GM23338 (cell line): ENCODE measurements at regions not wholly inside any gene's neighbourhood (a gene's known extent, or its start where the extent isn't known, plus 50 kb on each side); places are given as distances from the start of the nearest gene placed in this dataset.

ENCODE experiments used
- ATAC-seq: fragments of 200-7000 bp; cut with Tn5 transposase; 3 replicates; pipeline ENCODE4 v1.9.1; 2020
- DNase-seq: peaks from one replicate; pipeline ENCODE4 v3.0.0-alpha.2; 2015; ENCODE audit warnings: low spot score
- H2AFZ ChIP-seq: fragments of 200-600 bp; sonication (generic); 2 replicates; pipeline ENCODE4 v1.8.0; 2016; ENCODE audit warnings: antibody characterized with exemption, mild to moderate bottlenecking, moderate library complexity
- H3F3A ChIP-seq: fragments of 200-600 bp; sonication (generic); replicated peaks from 2 replicates; pipeline ENCODE4 v1.8.0; 2017; ENCODE audit warnings: antibody characterized with exemption, mixed run types, low read depth
- H3K27ac ChIP-seq: fragments of 200-600 bp; sonication (generic); 2 replicates; pipeline ENCODE4 v1.6.1; 2016; ENCODE audit warnings: low read depth
- H3K27me3 ChIP-seq: fragments of 200-600 bp; sonication (generic); 2 replicates; pipeline ENCODE4 v1.8.0; 2016; ENCODE audit warnings: mild to moderate bottlenecking, mixed run types, moderate library complexity; ENCODE audit not compliant: insufficient read depth
- H3K36me3 ChIP-seq: fragments of 200-600 bp; sonication (generic); 2 replicates; pipeline ENCODE4 v1.8.0; 2016; ENCODE audit warnings: mild to moderate bottlenecking; ENCODE audit not compliant: insufficient read depth
- H3K4me1 ChIP-seq: fragments of 200-600 bp; sonication (generic); 2 replicates; pipeline ENCODE4 v1.8.0; 2016; ENCODE audit warnings: mild to moderate bottlenecking, moderate library complexity; ENCODE audit not compliant: insufficient read depth
- H3K4me2 ChIP-seq: fragments of 200-600 bp; sonication (generic); 2 replicates; pipeline ENCODE4 v1.7.1; 2017; ENCODE audit warnings: mixed run types
- H3K4me3 ChIP-seq: fragments of 200-600 bp; sonication (generic); 2 replicates; pipeline ENCODE4 v1.6.1; 2016; ENCODE audit warnings: mixed run types
- H3K79me2 ChIP-seq: fragments of 200-600 bp; sonication (generic); replicated peaks from 2 replicates; pipeline ENCODE4 v1.8.0; 2017; ENCODE audit warnings: mild to moderate bottlenecking; ENCODE audit not compliant: insufficient read depth
- H3K9me2 ChIP-seq: fragments of 200-600 bp; sonication (generic); 2 replicates; pipeline ENCODE4 v1.8.0; 2017; ENCODE audit not compliant: insufficient read depth
- H4K20me1 ChIP-seq: fragments of 200-600 bp; sonication (generic); replicated peaks from 2 replicates; pipeline ENCODE4 v1.8.0; 2017; ENCODE audit warnings: mild to moderate bottlenecking; ENCODE audit not compliant: insufficient read depth
- H3K27ac Mint-ChIP-seq: 2 replicates; pipeline ENCODE4 v1.8.0; 2020; ENCODE audit warnings: inconsistent platforms, mild to moderate bottlenecking, moderate library complexity, mixed read lengths
- H3K27me3 Mint-ChIP-seq: 3 replicates; pipeline ENCODE4 v1.8.0; 2022; ENCODE audit warnings: low read depth, mild to moderate bottlenecking, moderate library complexity, mixed read lengths, inconsistent platforms; ENCODE audit not compliant: insufficient read depth, poor library complexity
- H3K36me3 Mint-ChIP-seq: 3 replicates; pipeline ENCODE4 v1.8.0; 2021; ENCODE audit warnings: low read depth, mild to moderate bottlenecking, inconsistent platforms, moderate library complexity, mixed read lengths
- H3K4me1 Mint-ChIP-seq: 3 replicates; pipeline ENCODE4 v1.8.0; 2020; ENCODE audit warnings: mild to moderate bottlenecking, inconsistent platforms, mixed read lengths
- H3K4me3 Mint-ChIP-seq: 3 replicates; pipeline ENCODE4 v1.8.0; 2021; ENCODE audit warnings: moderate library complexity, mild to moderate bottlenecking, inconsistent platforms, mixed read lengths
- H3K9me3 Mint-ChIP-seq: 3 replicates; pipeline ENCODE4 v1.8.0; 2020; ENCODE audit warnings: moderate library complexity, mild to moderate bottlenecking, inconsistent platforms, mixed read lengths
- CREB1 ChIP-seq: fragments of 250-450 bp; sonication (Bioruptor Pico); IDR thresholded peaks from 2 replicates; pipeline ENCODE4 v1.5.0; 2020; ENCODE audit warnings: low read depth, mild to moderate bottlenecking, moderate library complexity
- EZH2 ChIP-seq: fragments of 200-600 bp; sonication (generic); IDR thresholded peaks from one replicate; pipeline ENCODE4 v1.8.0; 2017; ENCODE audit warnings: antibody characterized with exemption, mild to moderate bottlenecking, low read depth; ENCODE audit not compliant: unreplicated experiment
- EZH2phosphoT487 ChIP-seq: fragments of 200-600 bp; sonication (generic); IDR thresholded peaks from one replicate; pipeline ENCODE4 v1.8.1; 2018; ENCODE audit warnings: antibody characterized with exemption; ENCODE audit not compliant: unreplicated experiment
- NANOG ChIP-seq: IDR thresholded peaks from 2 replicates; pipeline ENCODE4 v1.6.1; 2016; ENCODE audit warnings: antibody characterized with exemption, borderline replicate concordance
- STAT1 ChIP-seq: IDR thresholded peaks from one replicate; pipeline ENCODE4 v1.6.1; 2016; ENCODE audit warnings: antibody characterized with exemption; ENCODE audit not compliant: unreplicated experiment
- ZNF114 ChIP-seq: fragments of 250-450 bp; sonication (Bioruptor Pico); IDR thresholded peaks from 2 replicates; pipeline ENCODE4 v1.5.0; 2020; ENCODE audit warnings: mild to moderate bottlenecking, moderate library complexity
- TF ChIP-seq, protein P1 (sequence below): IDR thresholded peaks from 2 replicates; pipeline ENCODE4 v1.6.1; 2016; ENCODE audit warnings: antibody characterized with exemption
- TF ChIP-seq, protein P2 (sequence below): fragments of 250-450 bp; sonication (Bioruptor Pico); IDR thresholded peaks from 2 replicates; pipeline ENCODE4 v1.5.0; 2020; ENCODE audit warnings: mild to moderate bottlenecking, moderate library complexity
- TF ChIP-seq, protein P3 (sequence below): IDR thresholded peaks from one replicate; pipeline ENCODE4 v1.6.1; 2018; ENCODE audit warnings: antibody characterized with exemption; ENCODE audit not compliant: unreplicated experiment

DNA sequence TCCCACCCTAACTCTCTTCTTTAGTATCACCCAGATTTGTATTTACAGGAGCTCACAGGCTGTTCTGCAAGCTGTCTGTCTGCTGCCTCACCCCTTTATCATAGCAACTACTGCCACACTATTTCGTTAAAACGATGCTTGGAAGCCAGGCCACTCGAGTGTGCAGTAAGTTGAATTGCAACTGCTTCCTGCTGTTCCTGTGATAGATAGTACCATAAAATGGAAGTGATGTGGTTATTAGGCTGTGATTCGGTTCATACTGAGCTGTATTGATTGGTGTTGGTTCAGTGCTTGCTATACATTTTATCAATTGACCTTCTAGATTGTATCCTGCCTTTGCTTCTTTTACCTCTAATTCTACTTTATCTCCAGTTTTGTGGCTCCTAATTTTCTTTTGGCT, 325.4 kb downstream of the RNF144B start:
- H3K27ac ChIP-seq, result no peak overlapping the region
- no peak overlapping the region for H3K4me3 Mint-ChIP-seq

DNA sequence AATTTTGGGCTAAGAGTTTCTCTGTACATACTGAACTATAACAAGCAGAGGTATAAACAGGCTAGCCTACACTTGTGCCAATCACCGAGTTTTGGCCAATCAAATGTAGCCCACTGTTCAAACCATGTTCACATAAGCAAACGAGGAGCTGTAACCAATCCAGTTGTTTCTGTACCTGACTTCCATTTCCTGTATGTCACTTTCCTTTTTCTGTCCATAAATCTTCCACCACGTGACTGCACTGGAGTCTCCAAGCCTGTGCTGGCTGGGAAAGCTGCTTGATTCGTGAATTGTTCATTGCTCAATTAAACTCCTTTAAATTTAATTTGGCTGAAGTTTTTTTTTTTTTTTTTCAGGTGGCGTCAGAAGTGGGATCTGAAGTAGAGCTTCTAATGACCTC, 332.9 kb downstream of the RNF144B start:
- no peaks in the 10 kb centered on the region; the same call in 2 of the 3 replicates for H3K36me3 Mint-ChIP-seq
- no peak for ATAC-seq
- Histone ChIP-seq H3K27me3 (no peaks in the 10 kb centered on the region), H3K27ac (no peak overlapping the region), H3K79me2 (no peaks in the 10 kb centered on the region), H3K4me3 (no peak overlapping the region), H4K20me1 (no peaks in the 10 kb centered on the region), H3F3A (no peaks in the 10 kb centered on the region), H2AFZ (peak overlapping the region; percentile 44), H3K4me2 (no peak overlapping the region), H3K4me1 (no peaks in the 10 kb centered on the region), H3K9me2 (no peaks in the 10 kb centered on the region; the same call in 1 of the 2 replicates), H3K36me3 (no peaks in the 10 kb centered on the region)
- H3K27me3 Mint-ChIP-seq, result no peaks in the 10 kb centered on the region
- no peak overlapping the region; the same call in 1 of the 2 replicates for H3K27ac Mint-ChIP-seq
- peaks cover 9% of the 10 kb centered on the region; the same call in 2 of the 3 replicates for H3K4me1 Mint-ChIP-seq
- H3K4me3 Mint-ChIP-seq, result no peak overlapping the region
- peaks cover 9% of the 10 kb centered on the region; the same call in 1 of the 3 replicates for H3K9me3 Mint-ChIP-seq
- DNase-seq, result no peak
- TF ChIP-seq CREB1 (CRISPR knock-in tag) (no peak), NANOG (no peak), EZH2 (no peak), STAT1 (no peak), ZNF114 (CRISPR knock-in tag) (no peak), EZH2phosphoT487 (no peak)
- TF ChIP-seq, protein P1, sequence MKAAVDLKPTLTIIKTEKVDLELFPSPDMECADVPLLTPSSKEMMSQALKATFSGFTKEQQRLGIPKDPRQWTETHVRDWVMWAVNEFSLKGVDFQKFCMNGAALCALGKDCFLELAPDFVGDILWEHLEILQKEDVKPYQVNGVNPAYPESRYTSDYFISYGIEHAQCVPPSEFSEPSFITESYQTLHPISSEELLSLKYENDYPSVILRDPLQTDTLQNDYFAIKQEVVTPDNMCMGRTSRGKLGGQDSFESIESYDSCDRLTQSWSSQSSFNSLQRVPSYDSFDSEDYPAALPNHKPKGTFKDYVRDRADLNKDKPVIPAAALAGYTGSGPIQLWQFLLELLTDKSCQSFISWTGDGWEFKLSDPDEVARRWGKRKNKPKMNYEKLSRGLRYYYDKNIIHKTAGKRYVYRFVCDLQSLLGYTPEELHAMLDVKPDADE, result no peak
- TF ChIP-seq, protein P2, sequence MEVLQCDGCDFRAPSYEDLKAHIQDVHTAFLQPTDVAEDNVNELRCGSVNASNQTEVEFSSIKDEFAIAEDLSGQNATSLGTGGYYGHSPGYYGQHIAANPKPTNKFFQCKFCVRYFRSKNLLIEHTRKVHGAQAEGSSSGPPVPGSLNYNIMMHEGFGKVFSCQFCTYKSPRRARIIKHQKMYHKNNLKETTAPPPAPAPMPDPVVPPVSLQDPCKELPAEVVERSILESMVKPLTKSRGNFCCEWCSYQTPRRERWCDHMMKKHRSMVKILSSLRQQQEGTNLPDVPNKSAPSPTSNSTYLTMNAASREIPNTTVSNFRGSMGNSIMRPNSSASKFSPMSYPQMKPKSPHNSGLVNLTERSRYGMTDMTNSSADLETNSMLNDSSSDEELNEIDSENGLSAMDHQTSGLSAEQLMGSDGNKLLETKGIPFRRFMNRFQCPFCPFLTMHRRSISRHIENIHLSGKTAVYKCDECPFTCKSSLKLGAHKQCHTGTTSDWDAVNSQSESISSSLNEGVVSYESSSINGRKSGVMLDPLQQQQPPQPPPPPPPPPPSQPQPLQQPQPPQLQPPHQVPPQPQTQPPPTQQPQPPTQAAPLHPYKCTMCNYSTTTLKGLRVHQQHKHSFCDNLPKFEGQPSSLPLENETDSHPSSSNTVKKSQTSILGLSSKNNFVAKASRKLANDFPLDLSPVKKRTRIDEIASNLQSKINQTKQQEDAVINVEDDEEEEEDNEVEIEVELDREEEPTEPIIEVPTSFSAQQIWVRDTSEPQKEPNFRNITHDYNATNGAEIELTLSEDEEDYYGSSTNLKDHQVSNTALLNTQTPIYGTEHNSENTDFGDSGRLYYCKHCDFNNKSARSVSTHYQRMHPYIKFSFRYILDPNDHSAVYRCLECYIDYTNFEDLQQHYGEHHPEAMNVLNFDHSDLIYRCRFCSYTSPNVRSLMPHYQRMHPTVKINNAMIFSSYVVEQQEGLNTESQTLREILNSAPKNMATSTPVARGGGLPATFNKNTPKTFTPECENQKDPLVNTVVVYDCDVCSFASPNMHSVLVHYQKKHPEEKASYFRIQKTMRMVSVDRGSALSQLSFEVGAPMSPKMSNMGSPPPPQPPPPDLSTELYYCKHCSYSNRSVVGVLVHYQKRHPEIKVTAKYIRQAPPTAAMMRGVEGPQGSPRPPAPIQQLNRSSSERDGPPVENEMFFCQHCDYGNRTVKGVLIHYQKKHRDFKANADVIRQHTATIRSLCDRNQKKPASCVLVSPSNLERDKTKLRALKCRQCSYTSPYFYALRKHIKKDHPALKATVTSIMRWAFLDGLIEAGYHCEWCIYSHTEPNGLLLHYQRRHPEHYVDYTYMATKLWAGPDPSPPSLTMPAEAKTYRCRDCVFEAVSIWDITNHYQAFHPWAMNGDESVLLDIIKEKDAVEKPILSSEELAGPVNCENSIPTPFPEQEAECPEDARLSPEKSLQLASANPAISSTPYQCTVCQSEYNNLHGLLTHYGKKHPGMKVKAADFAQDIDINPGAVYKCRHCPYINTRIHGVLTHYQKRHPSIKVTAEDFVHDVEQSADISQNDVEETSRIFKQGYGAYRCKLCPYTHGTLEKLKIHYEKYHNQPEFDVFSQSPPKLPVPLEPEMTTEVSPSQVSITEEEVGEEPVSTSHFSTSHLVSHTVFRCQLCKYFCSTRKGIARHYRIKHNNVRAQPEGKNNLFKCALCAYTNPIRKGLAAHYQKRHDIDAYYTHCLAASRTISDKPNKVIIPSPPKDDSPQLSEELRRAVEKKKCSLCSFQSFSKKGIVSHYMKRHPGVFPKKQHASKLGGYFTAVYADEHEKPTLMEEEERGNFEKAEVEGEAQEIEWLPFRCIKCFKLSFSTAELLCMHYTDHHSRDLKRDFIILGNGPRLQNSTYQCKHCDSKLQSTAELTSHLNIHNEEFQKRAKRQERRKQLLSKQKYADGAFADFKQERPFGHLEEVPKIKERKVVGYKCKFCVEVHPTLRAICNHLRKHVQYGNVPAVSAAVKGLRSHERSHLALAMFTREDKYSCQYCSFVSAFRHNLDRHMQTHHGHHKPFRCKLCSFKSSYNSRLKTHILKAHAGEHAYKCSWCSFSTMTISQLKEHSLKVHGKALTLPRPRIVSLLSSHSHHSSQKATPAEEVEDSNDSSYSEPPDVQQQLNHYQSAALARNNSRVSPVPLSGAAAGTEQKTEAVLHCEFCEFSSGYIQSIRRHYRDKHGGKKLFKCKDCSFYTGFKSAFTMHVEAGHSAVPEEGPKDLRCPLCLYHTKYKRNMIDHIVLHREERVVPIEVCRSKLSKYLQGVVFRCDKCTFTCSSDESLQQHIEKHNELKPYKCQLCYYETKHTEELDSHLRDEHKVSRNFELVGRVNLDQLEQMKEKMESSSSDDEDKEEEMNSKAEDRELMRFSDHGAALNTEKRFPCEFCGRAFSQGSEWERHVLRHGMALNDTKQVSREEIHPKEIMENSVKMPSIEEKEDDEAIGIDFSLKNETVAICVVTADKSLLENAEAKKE (CRISPR knock-in tag), result no peak
- TF ChIP-seq, protein P3, sequence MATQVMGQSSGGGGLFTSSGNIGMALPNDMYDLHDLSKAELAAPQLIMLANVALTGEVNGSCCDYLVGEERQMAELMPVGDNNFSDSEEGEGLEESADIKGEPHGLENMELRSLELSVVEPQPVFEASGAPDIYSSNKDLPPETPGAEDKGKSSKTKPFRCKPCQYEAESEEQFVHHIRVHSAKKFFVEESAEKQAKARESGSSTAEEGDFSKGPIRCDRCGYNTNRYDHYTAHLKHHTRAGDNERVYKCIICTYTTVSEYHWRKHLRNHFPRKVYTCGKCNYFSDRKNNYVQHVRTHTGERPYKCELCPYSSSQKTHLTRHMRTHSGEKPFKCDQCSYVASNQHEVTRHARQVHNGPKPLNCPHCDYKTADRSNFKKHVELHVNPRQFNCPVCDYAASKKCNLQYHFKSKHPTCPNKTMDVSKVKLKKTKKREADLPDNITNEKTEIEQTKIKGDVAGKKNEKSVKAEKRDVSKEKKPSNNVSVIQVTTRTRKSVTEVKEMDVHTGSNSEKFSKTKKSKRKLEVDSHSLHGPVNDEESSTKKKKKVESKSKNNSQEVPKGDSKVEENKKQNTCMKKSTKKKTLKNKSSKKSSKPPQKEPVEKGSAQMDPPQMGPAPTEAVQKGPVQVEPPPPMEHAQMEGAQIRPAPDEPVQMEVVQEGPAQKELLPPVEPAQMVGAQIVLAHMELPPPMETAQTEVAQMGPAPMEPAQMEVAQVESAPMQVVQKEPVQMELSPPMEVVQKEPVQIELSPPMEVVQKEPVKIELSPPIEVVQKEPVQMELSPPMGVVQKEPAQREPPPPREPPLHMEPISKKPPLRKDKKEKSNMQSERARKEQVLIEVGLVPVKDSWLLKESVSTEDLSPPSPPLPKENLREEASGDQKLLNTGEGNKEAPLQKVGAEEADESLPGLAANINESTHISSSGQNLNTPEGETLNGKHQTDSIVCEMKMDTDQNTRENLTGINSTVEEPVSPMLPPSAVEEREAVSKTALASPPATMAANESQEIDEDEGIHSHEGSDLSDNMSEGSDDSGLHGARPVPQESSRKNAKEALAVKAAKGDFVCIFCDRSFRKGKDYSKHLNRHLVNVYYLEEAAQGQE, result no peak

More for the DNA sequence above, 325.4 kb downstream of the RNF144B start:
- no peak for TF ChIP-seq ZNF114 (CRISPR knock-in tag)
- TF ChIP-seq, protein P1, result no peak
- H3K36me3 ChIP-seq, result no peaks in the 10 kb centered on the region
- no peak for ATAC-seq
- no peaks in the 10 kb centered on the region for H3F3A ChIP-seq
- Mint-ChIP-seq H3K36me3 (no peaks in the 10 kb centered on the region), H3K27me3 (no peaks in the 10 kb centered on the region), H3K9me3 (no peaks in the 10 kb centered on the region), H3K4me1 (no peaks in the 10 kb centered on the region), H3K27ac (no peak overlapping the region)
- H3K4me3 ChIP-seq, result no peak overlapping the region
- H3K4me1 ChIP-seq, result no peaks in the 10 kb centered on the region
- no peak for DNase-seq
- no peaks in the 10 kb centered on the region for H3K9me2 ChIP-seq
- no peaks in the 10 kb centered on the region for H3K79me2 ChIP-seq
- H4K20me1 ChIP-seq, result no peaks in the 10 kb centered on the region
- H3K4me2 ChIP-seq, result no peak overlapping the region
- no peaks in the 10 kb centered on the region for H3K27me3 ChIP-seq
- no peak overlapping the region for H2AFZ ChIP-seq
